ENCODE measurements at regions not wholly inside any gene's neighbourhood (a gene's known extent, or its start where the extent isn't known, plus 50 kb on each side); places are given as distances from the start of the nearest gene placed in this dataset.

DNA sequence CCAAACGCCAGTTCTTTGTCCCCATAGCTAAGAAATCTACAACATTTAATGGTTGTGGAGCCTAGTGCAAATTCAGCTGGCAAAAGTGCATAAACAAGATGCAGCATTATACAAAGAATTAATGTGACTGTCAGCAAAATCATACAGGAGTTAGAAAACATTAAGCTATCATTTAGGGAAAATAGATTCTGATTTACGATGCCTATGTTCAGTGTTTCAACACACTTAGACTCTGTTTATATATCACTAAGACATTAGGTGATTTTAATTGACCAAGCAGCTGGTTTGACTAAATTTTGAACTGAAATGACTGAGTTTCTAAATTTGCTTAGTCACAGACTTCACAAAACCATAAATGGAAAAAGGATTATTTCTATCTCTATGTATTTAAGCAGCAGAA, 1076.8 kb downstream of the TBL1XR1 start:
- 7% methylated on average over 2 of the region's 2 CpGs for WGBS (ENCODE audit: low lambda C conversion rate)
- POLR2A ChIA-PET: no interaction called here
- no peaks in the 10 kb centered on the region for H3K27me3 ChIP-seq (ENCODE audit: control insufficient read depth in 1 of 2, insufficient read depth in 2 of 2, low read length in 2 of 2)
- no peaks in the 10 kb centered on the region for H3K79me2 ChIP-seq (ENCODE audit: insufficient read depth, low read length)
- ATAC-seq (no peak), FAIRE-seq (no peak), DNase-seq (ENCODE audit: low spot score) (no peak)
- H3K4me2 ChIP-seq (ENCODE audit: low read depth, low read length): no peak overlapping the region
- H4K20me1 ChIP-seq (ENCODE audit: insufficient read depth, low read length): no peaks in the 10 kb centered on the region
- in situ Hi-C loops (cut with HindIII; ENCODE audit: extremely low pct_ligation_motif_present, low pct_unique_long_range_greater_than_20kb) (no loop called here), intact Hi-C loops (cut with micrococcal nuclease; ENCODE audit: unreplicated experiment) (no loop called here)
- BruUV-seq (replicated peaks): no TSS peak
- no peak overlapping the region for H3K9ac ChIP-seq (ENCODE audit: insufficient read depth, low read depth, low read length)
- H3K4me1 ChIP-seq (ENCODE audit: insufficient read depth, low read length): no peaks in the 10 kb centered on the region
- no peaks in the 10 kb centered on the region for H3K36me3 ChIP-seq (replicated peaks in 1 of 2; ENCODE audit: control insufficient read depth in 1 of 2, insufficient read depth in 2 of 2, low read length in 2 of 2)
- H3K9me3 ChIP-seq (ENCODE audit: low read length): peaks cover 80% of the 10 kb centered on the region
- no peak overlapping the region for H3K27ac ChIP-seq (ENCODE audit: extremely low read length, insufficient read depth, low read length)
- TF ChIP-seq ZFP41 (CRISPR knock-in tag; IDR thresholded peaks at IDR 0.05; ENCODE audit: borderline replicate concordance) (no peak), MAFK (conservative IDR thresholded peaks at IDR 0.05 in 1 of 2, IDR thresholded peaks at IDR 0.05 in 1 of 2; ENCODE audit: low read length in 2 of 2) (peak; percentile 57 to 65), MAFF (IDR thresholded peaks at IDR 0.05; ENCODE audit: low read depth, low read length) (peak; percentile 49; the same call in 1 of the 2 replicates), ZNF274 (CRISPR knock-in tag; IDR thresholded peaks at IDR 0.05) (no peak), MLLT10 (CRISPR knock-in tag; IDR thresholded peaks at IDR 0.05) (no peak), IKZF1 (IDR thresholded peaks at IDR 0.05) (no peak)
- TF ChIP-seq, protein P1, sequence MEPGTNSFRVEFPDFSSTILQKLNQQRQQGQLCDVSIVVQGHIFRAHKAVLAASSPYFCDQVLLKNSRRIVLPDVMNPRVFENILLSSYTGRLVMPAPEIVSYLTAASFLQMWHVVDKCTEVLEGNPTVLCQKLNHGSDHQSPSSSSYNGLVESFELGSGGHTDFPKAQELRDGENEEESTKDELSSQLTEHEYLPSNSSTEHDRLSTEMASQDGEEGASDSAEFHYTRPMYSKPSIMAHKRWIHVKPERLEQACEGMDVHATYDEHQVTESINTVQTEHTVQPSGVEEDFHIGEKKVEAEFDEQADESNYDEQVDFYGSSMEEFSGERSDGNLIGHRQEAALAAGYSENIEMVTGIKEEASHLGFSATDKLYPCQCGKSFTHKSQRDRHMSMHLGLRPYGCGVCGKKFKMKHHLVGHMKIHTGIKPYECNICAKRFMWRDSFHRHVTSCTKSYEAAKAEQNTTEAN (CRISPR knock-in tag; conservative IDR thresholded peaks at IDR 0.05): no peak
- TF ChIP-seq, protein P2, sequence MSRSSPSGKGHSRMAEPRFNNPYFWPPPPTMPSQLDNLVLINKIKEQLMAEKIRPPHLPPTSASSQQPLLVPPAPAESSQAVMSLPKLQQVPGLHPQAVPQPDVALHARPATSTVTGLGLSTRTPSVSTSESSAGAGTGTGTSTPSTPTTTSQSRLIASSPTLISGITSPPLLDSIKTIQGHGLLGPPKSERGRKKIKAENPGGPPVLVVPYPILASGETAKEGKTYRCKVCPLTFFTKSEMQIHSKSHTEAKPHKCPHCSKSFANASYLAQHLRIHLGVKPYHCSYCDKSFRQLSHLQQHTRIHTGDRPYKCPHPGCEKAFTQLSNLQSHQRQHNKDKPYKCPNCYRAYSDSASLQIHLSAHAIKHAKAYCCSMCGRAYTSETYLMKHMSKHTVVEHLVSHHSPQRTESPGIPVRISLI (CRISPR knock-in tag; IDR thresholded peaks at IDR 0.05; ENCODE audit: borderline replicate concordance): no peak
- no peak overlapping the region for H3K4me3 ChIP-seq (replicated peaks in 1 of 3; ENCODE audit: insufficient read depth in 1 of 3, low read depth in 2 of 3, low read length in 3 of 3)
- no peak overlapping the region for H2AFZ ChIP-seq (ENCODE audit: low read length)
- CTCF ChIA-PET (ENCODE audit: low intra/inter-chr PET ratio, low total read pairs): no interaction called here
